ENCODE measurements at regions not wholly inside any gene's neighbourhood (a gene's known extent, or its start where the extent isn't known, plus 50 kb on each side); places are given as distances from the start of the nearest gene placed in this dataset.

DNA sequence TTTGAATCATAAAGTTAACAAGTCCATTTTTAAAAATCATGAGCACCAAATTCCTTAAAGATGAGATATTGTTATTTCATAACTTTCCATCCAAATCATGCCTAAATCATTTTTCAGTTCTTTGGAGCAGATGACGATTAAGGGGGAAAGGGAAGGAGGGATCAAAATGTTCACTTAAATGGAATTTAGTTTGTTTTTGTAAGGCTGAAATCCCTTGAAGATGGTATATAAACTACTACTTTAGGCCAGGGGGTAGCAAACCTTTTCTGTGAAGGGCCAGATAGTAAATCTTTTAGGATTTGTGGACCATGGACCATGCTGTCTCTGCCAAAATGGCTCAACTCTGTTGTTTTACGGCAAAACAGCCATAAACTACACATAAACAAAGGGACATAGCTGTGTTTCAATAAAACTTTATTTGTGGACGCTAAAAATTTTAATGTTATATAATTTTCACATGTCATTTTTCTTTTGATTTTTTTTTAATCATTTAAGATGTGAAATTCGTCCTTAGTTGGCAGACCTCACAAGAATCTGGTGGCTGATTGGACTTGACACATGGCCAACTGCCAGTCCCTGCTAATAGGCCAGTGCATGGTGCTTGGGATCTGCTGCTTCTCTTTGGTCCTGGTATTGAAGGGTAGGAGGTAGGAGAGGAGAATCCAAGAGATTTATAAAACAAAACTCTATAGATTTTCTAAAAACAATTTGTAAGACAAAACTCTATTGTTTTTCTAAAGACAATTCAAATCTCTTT lies 52.0 kb upstream of the RTN4 start:
- DNase-seq (ENCODE audit: low read depth) = peak; percentile 63

DNA sequence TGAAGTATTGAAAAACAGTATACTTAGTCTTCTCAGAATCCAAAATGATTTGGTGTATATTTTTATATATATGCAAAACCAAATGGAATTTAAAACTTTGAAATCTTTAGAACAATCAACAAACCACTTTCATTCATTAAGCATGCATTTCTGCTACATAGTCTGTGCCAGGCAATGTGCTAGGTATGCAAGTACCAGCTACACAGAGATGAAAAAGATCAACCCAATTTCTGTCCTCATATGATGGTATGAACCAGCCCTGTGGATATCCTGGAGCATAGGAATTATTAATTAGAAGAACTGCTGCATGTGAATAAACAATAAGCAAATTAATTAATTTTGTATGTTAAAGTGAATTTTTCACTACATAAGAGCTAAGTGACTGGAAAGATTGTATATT lies 51.2 kb upstream of the RTN4 start:
- DNase-seq (ENCODE audit: low read depth) = no peak

DNA sequence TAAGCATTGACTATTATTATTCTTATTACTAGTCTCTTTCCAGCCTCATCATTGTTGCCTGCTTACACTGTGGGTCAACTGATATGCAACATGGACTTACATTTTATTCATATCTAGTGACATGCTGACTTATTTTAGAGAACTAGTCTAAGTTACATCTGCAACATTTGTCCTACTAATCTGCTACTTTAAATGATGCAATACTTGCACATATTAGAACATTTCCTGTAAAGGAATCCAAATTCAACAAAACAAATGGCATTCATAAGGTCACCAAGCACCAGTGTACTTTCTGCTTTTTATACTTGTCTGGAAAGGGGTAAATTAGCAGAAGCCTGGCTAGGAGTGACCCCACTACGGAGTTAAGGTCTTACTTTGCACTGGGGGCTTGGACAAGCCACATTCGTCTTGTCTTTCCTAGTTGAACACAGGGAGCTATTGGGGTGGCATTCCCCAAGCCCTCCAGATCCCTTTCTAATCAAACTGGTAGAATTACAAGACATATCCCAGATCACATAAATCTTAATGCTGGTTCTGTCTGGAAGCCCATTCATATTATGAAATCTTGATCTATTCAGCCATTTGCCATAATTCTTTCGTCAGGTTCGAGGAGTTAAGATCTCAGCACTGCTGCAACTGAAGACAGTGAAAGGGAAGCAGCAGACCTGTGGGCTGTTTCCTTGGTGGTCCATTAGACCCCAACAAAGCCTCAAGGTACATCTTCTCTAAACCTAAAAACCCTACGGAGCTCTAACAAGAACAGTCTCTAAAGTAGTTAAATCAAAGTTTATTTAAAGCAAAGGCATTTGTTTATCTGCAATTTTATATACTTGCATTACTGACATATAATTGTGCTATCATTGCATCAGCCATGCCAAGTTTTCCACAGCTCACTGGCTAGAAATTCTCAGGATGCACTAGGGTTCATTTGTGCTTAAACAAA lies 49.9 kb upstream of the RTN4 start:
- no peak for DNase-seq (ENCODE audit: low read depth)
